GM18907 (cell line): ENCODE measurements at regions not wholly inside any gene's neighbourhood (a gene's known extent, or its start where the extent isn't known, plus 50 kb on each side); places are given as distances from the start of the nearest gene placed in this dataset.

Experiments
- ATAC-seq: cut with Tn5 transposase; IDR thresholded peaks from one replicate; pipeline ENCODE4 v1.9.1; 2021; ENCODE audit warnings: mild to moderate bottlenecking, moderate library complexity; ENCODE audit not compliant: unreplicated experiment

DNA sequence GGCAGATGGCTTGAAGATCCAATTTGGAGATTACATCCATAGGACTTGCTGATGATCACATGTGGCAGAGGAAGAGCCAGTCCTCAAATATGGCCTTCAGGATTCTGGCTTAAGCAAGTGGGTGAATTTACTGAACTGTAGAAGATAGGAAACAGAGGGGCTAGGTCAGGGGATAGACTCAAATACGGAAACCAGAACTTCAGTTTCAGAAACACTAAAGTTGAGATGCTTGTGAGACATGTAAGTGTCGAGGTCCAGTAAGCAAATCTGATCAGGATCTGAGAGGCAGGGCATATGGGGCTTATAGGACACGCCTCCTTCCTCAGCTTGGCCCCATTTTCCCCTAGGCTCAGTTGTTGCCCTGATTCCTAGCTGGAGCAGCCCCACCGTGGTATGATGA, 107.7 kb downstream of the LBH start:
- ATAC-seq = no peak

DNA sequence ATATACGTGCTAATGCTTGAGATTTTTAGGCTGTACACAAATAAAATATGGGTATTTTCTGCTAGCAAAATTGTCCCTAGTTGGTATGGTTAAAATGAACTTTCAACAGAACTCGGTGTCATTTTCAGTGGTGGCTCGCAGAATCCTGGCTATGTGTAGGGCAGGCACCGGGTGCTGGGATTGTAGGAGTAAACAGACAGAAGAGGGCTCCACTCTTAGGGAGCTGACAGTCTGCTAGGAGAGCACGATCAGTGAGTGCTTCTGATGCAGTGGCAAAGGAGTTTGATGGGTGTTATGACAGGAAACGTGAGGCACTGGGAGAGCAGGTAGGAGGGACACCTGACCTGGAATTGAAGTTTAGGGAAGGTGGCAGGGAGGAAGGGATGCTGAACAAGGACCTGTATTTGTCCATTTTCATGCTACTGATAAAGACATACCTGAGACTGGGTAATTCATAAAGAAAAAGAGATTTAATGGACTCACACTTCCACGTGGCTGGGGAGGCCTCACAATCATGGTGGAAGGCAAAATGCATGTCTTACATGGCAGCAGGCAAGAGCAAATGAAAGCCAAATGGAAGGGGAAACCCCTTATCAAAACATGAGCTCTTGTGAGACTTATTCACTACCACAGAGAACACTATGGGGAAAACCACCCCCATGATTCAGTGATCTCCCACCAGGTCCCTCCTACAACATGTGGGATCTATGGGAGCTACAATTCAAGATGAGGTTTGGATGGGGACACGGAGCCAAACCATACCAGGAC, 105.4 kb upstream of the LCLAT1 start:
- ATAC-seq = no peak

- ATAC-seq = no peak
Measured at GRCh38 chr2:30346471-30347169, 100.4 kb upstream of the LCLAT1 start.

GRCh38 chr2:30348825-30349224, 98.2 kb upstream of the LCLAT1 start:
- no peak for ATAC-seq

DNA sequence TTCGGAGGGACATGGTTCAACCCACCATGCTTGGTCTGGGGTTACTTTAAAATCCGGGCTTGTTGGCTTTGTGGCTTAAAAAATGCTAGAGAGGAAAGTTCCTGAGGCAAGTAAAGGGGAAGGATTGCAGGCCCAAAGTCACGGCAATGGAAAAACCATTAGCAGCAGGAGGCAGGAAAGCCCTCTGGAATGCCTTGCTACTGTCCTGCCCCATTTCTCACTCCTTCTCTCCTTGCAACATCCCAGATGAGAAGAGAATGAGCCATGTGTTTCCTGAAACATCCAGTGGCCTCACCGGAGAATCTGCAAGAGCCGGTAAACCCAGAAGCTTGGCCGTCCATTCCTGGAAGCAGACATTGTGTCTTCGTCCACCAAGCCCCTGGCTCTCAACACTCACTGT, 97.4 kb upstream of the LCLAT1 start:
- no peak for ATAC-seq

GRCh38 chr2:30351116-30351515, 95.9 kb upstream of the LCLAT1 start:
- no peak for ATAC-seq

DNA sequence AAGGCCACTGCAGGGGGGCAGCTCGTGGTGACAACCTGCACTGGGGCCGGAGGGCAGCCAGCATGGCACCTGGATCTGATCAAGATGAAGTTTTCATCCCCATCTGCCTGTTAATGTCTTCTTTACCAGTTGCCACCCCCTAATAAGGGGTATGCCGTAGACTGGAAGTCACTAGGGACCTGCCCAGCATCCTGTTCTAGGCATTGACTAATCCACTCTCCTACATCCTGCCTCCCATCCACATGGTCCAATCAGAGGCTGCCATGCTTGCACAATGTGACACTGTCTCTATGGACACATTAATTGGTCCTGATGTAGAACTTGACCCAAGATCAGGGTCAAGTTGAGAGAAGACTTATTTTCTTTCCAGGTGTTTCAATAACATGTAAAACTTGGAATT, 95.1 kb upstream of the LCLAT1 start:
- no peak for ATAC-seq

- ATAC-seq = no peak
Measured at GRCh38 chr2:30354150-30354549, 92.9 kb upstream of the LCLAT1 start.

DNA sequence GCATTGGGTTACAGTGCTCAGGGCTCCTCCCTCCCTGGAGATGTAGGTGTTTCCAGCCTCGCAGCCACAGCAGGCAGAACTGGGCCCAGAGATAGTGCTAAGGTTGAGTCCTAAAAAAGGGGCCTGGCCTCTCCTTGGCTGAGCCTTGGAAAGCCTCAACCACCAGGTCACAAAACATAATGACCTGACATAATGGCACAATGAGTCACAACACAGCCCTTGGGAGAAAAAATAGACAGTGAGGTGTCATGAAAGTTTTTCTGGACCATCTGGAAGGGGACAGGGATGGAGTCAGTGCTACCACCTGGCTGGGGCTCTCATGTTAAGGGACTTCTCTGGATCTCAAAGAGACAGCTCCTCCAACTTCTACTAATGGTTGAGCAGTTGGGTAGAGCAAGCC, 92.4 kb upstream of the LCLAT1 start:
- no peak for ATAC-seq

GRCh38 chr2:30355306-30355705, 91.7 kb upstream of the LCLAT1 start:
- ATAC-seq = no peak

DNA sequence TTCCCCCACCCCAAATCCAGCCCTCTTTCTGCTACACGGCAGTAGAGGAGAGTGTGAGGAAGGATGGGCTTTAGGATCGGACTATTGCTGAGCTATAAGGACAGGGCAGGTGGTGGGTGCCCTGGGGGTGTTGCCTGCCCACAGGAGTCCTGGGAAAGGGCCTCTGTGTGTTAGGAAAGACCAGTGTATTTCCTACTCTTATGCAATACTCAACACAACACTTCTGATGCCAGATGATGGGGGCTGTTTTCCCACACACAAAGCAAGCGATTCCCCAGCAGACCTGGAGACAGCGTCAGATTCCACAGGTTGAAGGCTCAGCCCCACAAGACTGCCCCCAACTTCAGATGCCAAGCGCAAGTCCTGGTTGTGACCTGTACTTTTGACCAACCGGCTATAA, 91.0 kb upstream of the LCLAT1 start:
- ATAC-seq = no peak

GRCh38 chr2:30356776-30357175, 90.3 kb upstream of the LCLAT1 start:
- no peak for ATAC-seq

GRCh38 chr2:30358351-30358750, 88.7 kb upstream of the LCLAT1 start:
- no peak for ATAC-seq

- no peak for ATAC-seq
Measured at GRCh38 chr2:30358842-30359241, 88.2 kb upstream of the LCLAT1 start.

GRCh38 chr2:30359644-30360167, 87.3 kb upstream of the LCLAT1 start:
- no peak for ATAC-seq

DNA sequence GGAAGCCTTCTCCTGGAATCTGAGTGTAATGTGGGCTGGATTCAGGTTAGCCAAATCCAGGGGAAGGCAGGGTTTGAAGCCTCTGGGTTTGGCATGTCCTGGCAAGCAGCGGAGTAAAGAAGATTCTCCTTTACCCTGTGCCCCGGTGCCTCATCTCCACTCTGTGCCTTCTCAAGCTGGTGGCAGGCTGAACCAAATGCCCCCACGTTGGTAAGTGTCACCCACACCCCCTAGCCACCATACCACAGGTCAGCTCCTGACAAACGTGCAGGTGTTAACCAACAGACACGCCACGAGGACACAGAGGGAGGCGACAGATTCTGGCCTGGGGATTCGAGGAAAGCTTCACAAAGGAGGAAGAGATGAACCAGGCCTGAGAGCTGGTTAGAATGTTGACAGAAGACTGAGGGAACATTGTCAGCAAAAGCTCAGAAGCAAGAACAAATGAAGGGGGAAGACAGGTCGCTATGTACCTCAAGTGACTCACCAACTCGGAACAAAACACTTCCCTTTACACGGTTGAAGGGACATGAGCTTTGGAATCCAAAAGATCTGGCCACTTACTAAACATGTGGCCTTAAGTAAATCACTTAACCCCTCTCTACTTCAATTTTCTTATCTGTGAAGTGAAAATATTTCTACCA, 85.2 kb upstream of the LCLAT1 start:
- no peak for ATAC-seq

- ATAC-seq = no peak
Measured at GRCh38 chr2:30362468-30363081, 84.5 kb upstream of the LCLAT1 start.

GRCh38 chr2:30363406-30363805, 83.6 kb upstream of the LCLAT1 start:
- no peak for ATAC-seq

DNA sequence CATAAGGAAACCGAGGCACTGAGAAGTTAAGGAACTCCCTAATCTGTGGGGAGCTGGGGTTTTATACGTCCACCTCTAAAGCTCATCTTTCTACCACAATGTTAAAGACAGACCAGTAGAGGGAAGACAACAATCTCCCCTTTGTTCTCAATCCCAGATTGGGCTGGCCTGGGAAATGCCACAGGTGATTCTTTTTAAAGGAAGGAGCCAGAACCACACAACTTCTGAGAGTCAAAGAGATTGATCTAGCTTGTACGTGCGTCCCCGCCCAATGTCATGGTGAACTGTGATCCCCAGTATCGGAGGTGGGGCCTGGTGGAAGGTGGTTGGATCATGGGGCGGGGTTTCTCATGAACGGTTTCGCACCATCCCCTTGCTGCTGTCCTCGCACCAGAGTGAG, 81.8 kb upstream of the LCLAT1 start:
- no peak for ATAC-seq

- ATAC-seq = no peak
Measured at GRCh38 chr2:30366199-30366691, 80.8 kb upstream of the LCLAT1 start.
